A549 (cell line): ENCODE measurements at regions not wholly inside any gene's neighbourhood (a gene's known extent, or its start where the extent isn't known, plus 50 kb on each side); places are given as distances from the start of the nearest gene placed in this dataset.
"Not testable (repeated sequence)": the region's sequence is repeated elsewhere in the genome, so short reads cannot be mapped to it uniquely, and the experiment has no call there.

ENCODE experiments used
- FOSL2 ChIP-seq, 2 experiments: fragments of 450-650 bp in 1 of 2; fragments of >200 bp in 1 of 2; sonication (Bioruptor Twin) in 1 of 2; formaldehyde crosslinking; IDR thresholded peaks; 2 replicates each; pipeline versions ENCODE4 v1.5.0 to v1.6.1; 2016 to 2020; ENCODE audit warnings: mild to moderate bottlenecking in 1 of 2, moderate library complexity in 1 of 2
- RAD21 ChIP-seq, 2 experiments: fragments of >200 bp in 1 of 2; sonication (Bioruptor Twin) in 1 of 2; formaldehyde crosslinking in 1 of 2; IDR thresholded peaks in 1 of 2; conservative IDR thresholded peaks in 1 of 2; 2 replicates in 1 of 2; 3 replicates in 1 of 2; pipeline ENCODE4 v1.6.1; 2012 to 2018; ENCODE audit warnings: inconsistent platforms in 1 of 2
- TF ChIP-seq, protein P1 (sequence below): fragments of >200 bp; sonication (Bioruptor Twin); formaldehyde crosslinking; IDR thresholded peaks from 3 replicates; pipeline ENCODE4 v1.5.1; 2016

DNA sequence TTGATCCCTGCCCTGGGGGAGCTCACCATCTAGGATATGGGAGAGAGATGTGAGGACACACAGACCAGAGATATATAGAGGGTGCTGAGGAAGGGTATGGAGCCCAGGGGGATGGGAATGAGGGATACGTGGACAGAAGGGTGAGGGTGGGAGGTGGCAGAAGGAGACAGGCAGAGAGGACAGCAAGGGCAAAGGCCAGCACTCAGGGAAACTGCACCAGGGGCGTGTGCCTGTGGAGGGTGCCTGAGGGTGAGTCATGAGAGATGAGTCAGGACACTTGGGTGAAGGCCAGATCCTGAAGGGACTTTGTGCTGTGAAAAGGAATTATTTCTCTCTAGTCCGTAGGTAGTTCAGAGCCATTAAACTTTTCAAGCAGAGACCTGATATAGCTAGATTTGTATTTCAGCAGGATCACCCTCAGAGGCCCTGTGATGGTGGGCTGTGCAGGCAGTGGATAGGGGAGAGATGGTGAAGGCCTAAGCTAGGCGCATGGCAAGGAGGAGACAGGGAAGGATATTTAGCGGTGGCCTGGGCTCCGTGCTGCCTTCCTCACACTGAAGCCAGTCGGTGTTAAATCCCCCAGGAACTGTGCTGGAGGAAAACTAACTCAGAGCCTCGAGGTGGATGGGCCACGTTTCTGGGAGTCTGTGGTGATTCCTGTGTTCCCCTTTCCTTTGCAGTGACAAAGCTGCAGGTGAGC is 3075.0 kb downstream of the RPIA start:
- TF ChIP-seq, protein P1, sequence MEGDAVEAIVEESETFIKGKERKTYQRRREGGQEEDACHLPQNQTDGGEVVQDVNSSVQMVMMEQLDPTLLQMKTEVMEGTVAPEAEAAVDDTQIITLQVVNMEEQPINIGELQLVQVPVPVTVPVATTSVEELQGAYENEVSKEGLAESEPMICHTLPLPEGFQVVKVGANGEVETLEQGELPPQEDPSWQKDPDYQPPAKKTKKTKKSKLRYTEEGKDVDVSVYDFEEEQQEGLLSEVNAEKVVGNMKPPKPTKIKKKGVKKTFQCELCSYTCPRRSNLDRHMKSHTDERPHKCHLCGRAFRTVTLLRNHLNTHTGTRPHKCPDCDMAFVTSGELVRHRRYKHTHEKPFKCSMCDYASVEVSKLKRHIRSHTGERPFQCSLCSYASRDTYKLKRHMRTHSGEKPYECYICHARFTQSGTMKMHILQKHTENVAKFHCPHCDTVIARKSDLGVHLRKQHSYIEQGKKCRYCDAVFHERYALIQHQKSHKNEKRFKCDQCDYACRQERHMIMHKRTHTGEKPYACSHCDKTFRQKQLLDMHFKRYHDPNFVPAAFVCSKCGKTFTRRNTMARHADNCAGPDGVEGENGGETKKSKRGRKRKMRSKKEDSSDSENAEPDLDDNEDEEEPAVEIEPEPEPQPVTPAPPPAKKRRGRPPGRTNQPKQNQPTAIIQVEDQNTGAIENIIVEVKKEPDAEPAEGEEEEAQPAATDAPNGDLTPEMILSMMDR: not testable (repeated sequence)
- TF ChIP-seq RAD21 (conservative IDR thresholded peaks at IDR 0.05 in 1 of 2, IDR thresholded peaks at IDR 0.05 in 1 of 2): not testable (repeated sequence)
- TF ChIP-seq FOSL2 (IDR thresholded peaks at IDR 0.05) (peak; percentile 90), FOSL2 (CRISPR knock-in tag; IDR thresholded peaks at IDR 0.05) (peak; percentile 98)
